Uterus (tissue), 3 donors: ENCODE measurements at regions not wholly inside any gene's neighbourhood (a gene's known extent, or its start where the extent isn't known, plus 50 kb on each side); places are given as distances from the start of the nearest gene placed in this dataset.
"Not testable (repeated sequence)": the region's sequence is repeated elsewhere in the genome, so short reads cannot be mapped to it uniquely, and the experiment has no call there.

Experiments
- DNase-seq, 2 donors: peaks; one replicate each; pipeline ENCODE4 v3.0.0-alpha.2; 2019 to 2020
- H3K27ac ChIP-seq, 2 donors: fragments of 200-600 bp; sonication (generic); 1 replicate in 1 of 2; 2 replicates in 1 of 2; pipeline ENCODE4 v1.5.1; 2016 to 2018
- H3K27me3 ChIP-seq, 2 donors: fragments of 200-600 bp; sonication (generic); one replicate each; pipeline ENCODE4 v1.5.1; 2018 to 2019; ENCODE audit warnings: control low read depth in 1 of 2
- H3K36me3 ChIP-seq, 2 donors: fragments of 200-600 bp; sonication (generic); one replicate each; pipeline ENCODE4 v1.5.1; 2019; ENCODE audit warnings: control low read depth in 1 of 2
- H3K4me1 ChIP-seq, 2 donors: fragments of 200-600 bp; sonication (generic); one replicate each; pipeline ENCODE4 v1.5.1; 2018 to 2019; ENCODE audit warnings: control low read depth in 1 of 2
- H3K4me3 ChIP-seq, 2 donors: fragments of 200-600 bp; sonication (generic); 1 replicate in 1 of 2; 2 replicates in 1 of 2; pipeline ENCODE4 v1.5.1; 2018 to 2019; ENCODE audit warnings: mild to moderate bottlenecking in 1 of 2
- H3K9me3 ChIP-seq, 2 donors: fragments of 200-600 bp; sonication (generic); one replicate each; pipeline ENCODE4 v1.5.1; 2019; ENCODE audit warnings: control low read depth in 1 of 2
- CTCF ChIP-seq, 4 experiments: fragments of 200-600 bp in 2 of 4; fragments of 450-650 bp in 2 of 4; sonication (generic) in 2 of 4; IDR thresholded peaks; one replicate each; pipeline ENCODE4 v1.5.1; 2016 to 2019; ENCODE audit warnings: antibody characterized with exemption in 4 of 4, mild to moderate bottlenecking in 2 of 4, moderate library complexity in 1 of 4
- POLR2A ChIP-seq, 2 donors: fragments of 450-650 bp; IDR thresholded peaks; one replicate each; pipeline ENCODE4 v1.6.1; 2016; ENCODE audit warnings: antibody characterized with exemption in 2 of 2, mild to moderate bottlenecking in 1 of 2, moderate library complexity in 1 of 2
- intact Hi-C: fragments of 100-400 bp; cut with DNase I; formaldehyde crosslinking; loops from one replicate; pipeline ENCODE4 v1.15.1; 2023; ENCODE audit warnings: low total_unique reads
- donor health status: DM: yes; HTN: yes; CAD: no.

GRCh38 chr14:25699981-25700380 lies 650.0 kb upstream of the STXBP6 start:
- no peaks in the 10 kb centered on the region for H3K4me1 ChIP-seq
- H3K4me3 ChIP-seq = no peak overlapping the region
- intact Hi-C loops = no loop called here
- H3K27ac ChIP-seq = no peak overlapping the region
- no peaks in the 10 kb centered on the region for H3K27me3 ChIP-seq
- no peaks in the 10 kb centered on the region for H3K9me3 ChIP-seq
- no peak for DNase-seq
- TF ChIP-seq CTCF (IDR thresholded peaks at IDR 0.05) (no peak), POLR2A (IDR thresholded peaks at IDR 0.05) (no peak)
- no peaks in the 10 kb centered on the region for H3K36me3 ChIP-seq

GRCh38 chr14:25698111-25698510 lies 648.2 kb upstream of the STXBP6 start:
- TF ChIP-seq CTCF (IDR thresholded peaks at IDR 0.05) (no peak), POLR2A (IDR thresholded peaks at IDR 0.05) (no peak)
- DNase-seq = no peak
- intact Hi-C loops = no loop called here
- H3K36me3 ChIP-seq = no peaks in the 10 kb centered on the region
- H3K9me3 ChIP-seq = no peaks in the 10 kb centered on the region
- H3K4me3 ChIP-seq = no peak overlapping the region
- H3K27me3 ChIP-seq = no peaks in the 10 kb centered on the region
- no peaks in the 10 kb centered on the region for H3K4me1 ChIP-seq
- H3K27ac ChIP-seq = no peak overlapping the region

- no peak for DNase-seq
- intact Hi-C loops = no loop called here
- TF ChIP-seq POLR2A (IDR thresholded peaks at IDR 0.05) = no peak
- no peak for TF ChIP-seq CTCF (IDR thresholded peaks at IDR 0.05)
These were observed 646.2 kb upstream of the STXBP6 start for GRCh38 chr14:25696176-25696575.

GRCh38 chr14:25685004-25685403 lies 635.1 kb upstream of the STXBP6 start:
- Histone ChIP-seq H3K4me3 (no peak overlapping the region), H3K36me3 (no peaks in the 10 kb centered on the region), H3K27ac (no peak overlapping the region), H3K9me3 (no peaks in the 10 kb centered on the region), H3K27me3 (no peaks in the 10 kb centered on the region), H3K4me1 (no peaks in the 10 kb centered on the region)
- TF ChIP-seq CTCF (IDR thresholded peaks at IDR 0.05) = no peak
- TF ChIP-seq POLR2A (IDR thresholded peaks at IDR 0.05) = no peak
- DNase-seq = no peak
- intact Hi-C loops = no loop called here

More at GRCh38 chr14:25696176-25696575, 646.2 kb upstream of the STXBP6 start:
- Histone ChIP-seq H3K4me3 (no peak overlapping the region), H3K27me3 (no peaks in the 10 kb centered on the region), H3K27ac (no peak overlapping the region), H3K4me1 (no peaks in the 10 kb centered on the region), H3K36me3 (no peaks in the 10 kb centered on the region), H3K9me3 (no peaks in the 10 kb centered on the region)

GRCh38 chr14:25680934-25681333 lies 631.0 kb upstream of the STXBP6 start:
- no peak overlapping the region for H3K4me3 ChIP-seq
- H3K27me3 ChIP-seq = no peaks in the 10 kb centered on the region
- intact Hi-C loops = no loop called here
- no peaks in the 10 kb centered on the region for H3K4me1 ChIP-seq
- no peak for DNase-seq
- TF ChIP-seq CTCF (IDR thresholded peaks at IDR 0.05) (no peak), POLR2A (IDR thresholded peaks at IDR 0.05) (no peak)
- H3K9me3 ChIP-seq = no peaks in the 10 kb centered on the region
- no peak overlapping the region for H3K27ac ChIP-seq
- no peaks in the 10 kb centered on the region for H3K36me3 ChIP-seq

GRCh38 chr14:25680511-25680910 lies 630.6 kb upstream of the STXBP6 start:
- H3K4me1 ChIP-seq, H3K36me3 ChIP-seq, H3K27ac ChIP-seq, H3K4me3 ChIP-seq, H3K27me3 ChIP-seq, H3K9me3 ChIP-seq, DNase-seq, intact Hi-C loops: not testable (repeated sequence)
